ENCODE measurements at regions not wholly inside any gene's neighbourhood (a gene's known extent, or its start where the extent isn't known, plus 50 kb on each side); places are given as distances from the start of the nearest gene placed in this dataset.

DNA sequence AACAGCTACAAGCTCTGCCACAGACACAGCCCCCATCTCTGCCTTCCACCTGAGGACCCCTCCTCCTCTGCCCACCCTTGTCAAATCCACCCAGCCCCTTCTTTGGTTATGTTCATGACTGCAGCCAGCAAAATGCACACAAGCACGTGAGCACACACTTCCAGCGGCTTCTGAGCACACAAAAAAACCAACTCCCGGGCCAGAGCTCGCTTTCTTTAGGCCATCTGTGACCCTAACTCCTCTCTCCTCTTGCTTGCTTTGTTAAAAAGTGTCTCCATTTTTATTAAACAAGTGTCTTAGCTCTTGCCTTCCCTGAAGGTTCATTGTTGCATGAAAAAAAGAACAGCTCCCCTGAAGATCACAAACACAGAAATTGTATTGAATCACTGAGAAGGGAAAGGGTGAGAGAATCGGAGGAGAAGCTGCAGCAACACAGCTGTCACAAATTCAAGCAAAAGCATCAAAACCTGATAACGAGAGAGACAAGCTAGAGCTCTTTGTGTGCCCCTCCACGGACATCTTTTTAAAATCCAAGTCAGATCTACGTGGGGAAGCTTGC, 142.1 kb downstream of the CD83 start:
- Histone ChIP-seq H3K9ac (ENCODE audit: low read length) (no peak overlapping the region), H3K4me3 (ENCODE audit: low read length) (no peak overlapping the region), H3K27ac (ENCODE audit: low read length) (no peak overlapping the region), H3K4me1 (ENCODE audit: control insufficient read depth, low read depth, low read length) (peaks cover 16% of the 10 kb centered on the region), H3K9me3 (ENCODE audit: control insufficient read depth, low read depth, low read length) (peaks cover 11% of the 10 kb centered on the region), H3K27me3 (ENCODE audit: control insufficient read depth, insufficient read depth, low read length) (no peaks in the 10 kb centered on the region), H3K36me3 (ENCODE audit: control insufficient read depth, low read depth, low read length) (no peaks in the 10 kb centered on the region)

- H3K27me3 ChIP-seq (ENCODE audit: control insufficient read depth, insufficient read depth, low read length), result no peaks in the 10 kb centered on the region
- no peak overlapping the region for H3K4me3 ChIP-seq (ENCODE audit: low read length)
- H3K9me3 ChIP-seq (ENCODE audit: control insufficient read depth, low read depth, low read length), result peaks cover 11% of the 10 kb centered on the region
- H3K36me3 ChIP-seq (ENCODE audit: control insufficient read depth, low read depth, low read length), result no peaks in the 10 kb centered on the region
- H3K9ac ChIP-seq (ENCODE audit: low read length), result no peak overlapping the region
- no peak overlapping the region for H3K27ac ChIP-seq (ENCODE audit: low read length)
- H3K4me1 ChIP-seq (ENCODE audit: control insufficient read depth, low read depth, low read length), result peaks cover 16% of the 10 kb centered on the region
These were observed 143.3 kb downstream of the CD83 start for GRCh38 chr6:14260839-14261238.

GRCh38 chr6:14263881-14264424, 146.4 kb downstream of the CD83 start:
- H3K4me3 ChIP-seq (ENCODE audit: low read length), result no peak overlapping the region
- H3K4me1 ChIP-seq (ENCODE audit: control insufficient read depth, low read depth, low read length), result peaks cover 5% of the 10 kb centered on the region
- H3K9me3 ChIP-seq (ENCODE audit: control insufficient read depth, low read depth, low read length), result peaks cover 11% of the 10 kb centered on the region

DNA sequence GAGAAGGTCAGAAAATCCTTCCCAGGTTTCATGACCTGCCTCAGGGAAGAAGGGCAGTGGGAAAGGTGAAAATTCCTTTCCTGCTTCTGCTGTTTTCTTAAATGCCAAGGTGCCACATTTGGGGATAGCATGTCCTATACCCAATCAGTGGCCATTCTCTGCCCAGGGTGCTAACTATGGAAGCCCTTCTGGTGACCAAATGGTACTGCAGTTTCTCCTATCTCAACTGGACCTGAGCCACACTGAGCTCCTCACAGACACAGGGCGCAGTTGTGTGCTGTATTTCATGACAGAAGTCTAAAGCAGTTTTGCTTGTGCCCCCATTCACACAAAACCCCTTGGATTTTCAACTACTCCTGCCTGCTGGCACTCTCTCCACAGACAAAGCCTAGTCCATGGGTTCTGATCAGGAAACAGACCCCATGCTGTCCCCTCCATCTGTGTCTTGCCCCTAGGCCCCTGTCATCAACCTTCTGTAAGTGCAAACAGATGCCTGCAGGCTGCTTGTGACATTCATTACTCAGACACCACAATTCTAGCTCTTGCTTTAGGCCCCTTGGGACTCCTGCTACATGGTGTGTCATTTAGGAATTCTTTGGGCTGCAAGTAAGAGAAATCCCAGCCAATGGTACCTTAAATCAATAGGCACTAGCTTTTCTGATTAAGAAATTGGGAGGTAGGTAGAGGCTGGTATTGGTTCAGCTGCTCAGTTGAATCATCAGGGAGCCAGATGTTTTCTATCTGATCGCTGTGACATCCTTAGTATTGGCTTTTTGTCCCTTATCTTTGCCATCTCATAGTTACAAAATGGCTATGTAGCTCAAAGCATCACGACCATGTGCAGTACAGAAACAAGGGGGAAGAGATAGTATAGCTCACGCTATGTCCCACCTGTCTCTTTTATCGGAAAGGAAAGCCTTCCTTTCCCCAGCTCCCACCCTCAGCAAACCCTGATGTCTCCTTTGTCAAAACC, 147.8 kb downstream of the CD83 start:
- no peak overlapping the region for H3K4me3 ChIP-seq (ENCODE audit: low read length)
- H3K36me3 ChIP-seq (ENCODE audit: control insufficient read depth, low read depth, low read length), result no peaks in the 10 kb centered on the region
- no peak overlapping the region for H3K9ac ChIP-seq (ENCODE audit: low read length)
- no peak overlapping the region for H3K27ac ChIP-seq (ENCODE audit: low read length)
- H3K9me3 ChIP-seq (ENCODE audit: control insufficient read depth, low read depth, low read length), result peaks cover 11% of the 10 kb centered on the region
- H3K4me1 ChIP-seq (ENCODE audit: control insufficient read depth, low read depth, low read length), result no peaks in the 10 kb centered on the region
- no peaks in the 10 kb centered on the region for H3K27me3 ChIP-seq (ENCODE audit: control insufficient read depth, insufficient read depth, low read length)

More at GRCh38 chr6:14263881-14264424, 146.4 kb downstream of the CD83 start:
- Histone ChIP-seq H3K36me3 (ENCODE audit: control insufficient read depth, low read depth, low read length) (no peaks in the 10 kb centered on the region), H3K27me3 (ENCODE audit: control insufficient read depth, insufficient read depth, low read length) (no peaks in the 10 kb centered on the region), H3K9ac (ENCODE audit: low read length) (no peak overlapping the region), H3K27ac (ENCODE audit: low read length) (no peak overlapping the region)

GRCh38 chr6:14266266-14266665, 148.7 kb downstream of the CD83 start:
- H3K9me3 ChIP-seq (ENCODE audit: control insufficient read depth, low read depth, low read length), result peaks cover 11% of the 10 kb centered on the region

GRCh38 chr6:14267885-14268660, 150.5 kb downstream of the CD83 start:
- H3K4me3 ChIP-seq (ENCODE audit: low read length), result no peak overlapping the region
- H3K9me3 ChIP-seq (ENCODE audit: control insufficient read depth, low read depth, low read length), result peaks cover 11% of the 10 kb centered on the region
- H3K36me3 ChIP-seq (ENCODE audit: control insufficient read depth, low read depth, low read length), result no peaks in the 10 kb centered on the region
- H3K27me3 ChIP-seq (ENCODE audit: control insufficient read depth, insufficient read depth, low read length), result no peaks in the 10 kb centered on the region
- no peak overlapping the region for H3K9ac ChIP-seq (ENCODE audit: low read length)
- H3K27ac ChIP-seq (ENCODE audit: low read length), result no peak overlapping the region
- H3K4me1 ChIP-seq (ENCODE audit: control insufficient read depth, low read depth, low read length), result peaks cover 5% of the 10 kb centered on the region

More at GRCh38 chr6:14266266-14266665, 148.7 kb downstream of the CD83 start:
- Histone ChIP-seq H3K4me1 (ENCODE audit: control insufficient read depth, low read depth, low read length) (no peaks in the 10 kb centered on the region), H3K36me3 (ENCODE audit: control insufficient read depth, low read depth, low read length) (no peaks in the 10 kb centered on the region), H3K9ac (ENCODE audit: low read length) (no peak overlapping the region), H3K27ac (ENCODE audit: low read length) (no peak overlapping the region), H3K4me3 (ENCODE audit: low read length) (no peak overlapping the region), H3K27me3 (ENCODE audit: control insufficient read depth, insufficient read depth, low read length) (no peaks in the 10 kb centered on the region)

GRCh38 chr6:14269436-14269835, 151.9 kb downstream of the CD83 start:
- no peak overlapping the region for H3K9ac ChIP-seq (ENCODE audit: low read length)
- no peak overlapping the region for H3K27ac ChIP-seq (ENCODE audit: low read length)

GRCh38 chr6:14270142-14270893, 152.7 kb downstream of the CD83 start:
- Histone ChIP-seq H3K27ac (ENCODE audit: low read length) (no peak overlapping the region), H3K9me3 (ENCODE audit: control insufficient read depth, low read depth, low read length) (no peaks in the 10 kb centered on the region), H3K36me3 (ENCODE audit: control insufficient read depth, low read depth, low read length) (no peaks in the 10 kb centered on the region), H3K9ac (ENCODE audit: low read length) (no peak overlapping the region), H3K4me3 (ENCODE audit: low read length) (no peak overlapping the region), H3K4me1 (ENCODE audit: control insufficient read depth, low read depth, low read length) (peaks cover 15% of the 10 kb centered on the region), H3K27me3 (ENCODE audit: control insufficient read depth, insufficient read depth, low read length) (peaks cover 9% of the 10 kb centered on the region)

More at GRCh38 chr6:14269436-14269835, 151.9 kb downstream of the CD83 start:
- H3K27me3 ChIP-seq (ENCODE audit: control insufficient read depth, insufficient read depth, low read length), result peaks cover 7% of the 10 kb centered on the region
- H3K9me3 ChIP-seq (ENCODE audit: control insufficient read depth, low read depth, low read length), result peaks cover under 1% of the 10 kb centered on the region
- no peaks in the 10 kb centered on the region for H3K36me3 ChIP-seq (ENCODE audit: control insufficient read depth, low read depth, low read length)
- H3K4me3 ChIP-seq (ENCODE audit: low read length), result no peak overlapping the region
- H3K4me1 ChIP-seq (ENCODE audit: control insufficient read depth, low read depth, low read length), result peaks cover 15% of the 10 kb centered on the region

DNA sequence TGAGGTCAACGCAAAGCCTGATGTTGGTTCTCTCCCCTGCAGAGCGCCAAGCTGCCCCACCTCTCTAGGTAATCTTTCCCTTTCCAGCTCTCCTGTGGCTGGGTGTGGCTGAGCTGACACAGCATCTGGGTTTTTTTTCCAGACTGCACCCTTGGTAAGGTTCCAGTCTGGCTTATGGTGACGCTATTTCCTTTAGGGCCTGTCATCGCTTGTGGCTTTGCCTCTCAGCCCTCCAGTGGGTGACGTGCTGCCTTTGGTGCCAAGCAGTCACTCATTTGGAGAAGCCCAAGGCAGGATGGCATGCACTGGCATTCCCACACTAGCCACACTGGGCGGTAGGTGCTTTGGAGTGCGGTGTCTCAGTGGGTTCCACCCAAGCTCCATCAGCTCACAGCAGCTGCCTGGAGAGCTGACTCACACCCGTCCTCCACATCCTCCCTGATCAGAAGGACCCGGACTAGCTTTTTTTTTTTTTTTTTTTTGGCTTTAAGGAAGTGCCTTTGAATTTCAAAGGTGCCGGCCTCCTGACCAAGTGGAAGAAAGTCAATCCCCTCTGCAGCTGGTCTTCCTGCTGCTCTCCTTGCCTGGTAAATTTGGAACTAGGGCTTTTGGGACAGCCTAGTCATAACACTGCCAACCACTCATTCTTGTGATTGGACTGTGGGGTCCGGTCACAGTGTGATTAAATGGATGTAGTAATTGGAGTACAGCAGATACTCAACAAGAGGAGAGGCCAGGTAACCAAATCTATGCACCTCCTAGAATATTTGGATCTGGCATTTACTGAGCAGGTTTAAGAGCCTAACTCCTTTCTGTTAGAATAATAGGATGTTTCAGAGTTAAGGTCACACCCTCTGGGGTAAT, 153.6 kb downstream of the CD83 start:
- Histone ChIP-seq H3K9ac (ENCODE audit: low read length) (no peak overlapping the region), H3K27ac (ENCODE audit: low read length) (no peak overlapping the region), H3K27me3 (ENCODE audit: control insufficient read depth, insufficient read depth, low read length) (peaks cover 9% of the 10 kb centered on the region), H3K4me1 (ENCODE audit: control insufficient read depth, low read depth, low read length) (peaks cover 15% of the 10 kb centered on the region), H3K36me3 (ENCODE audit: control insufficient read depth, low read depth, low read length) (no peaks in the 10 kb centered on the region), H3K4me3 (ENCODE audit: low read length) (no peak overlapping the region), H3K9me3 (ENCODE audit: control insufficient read depth, low read depth, low read length) (no peaks in the 10 kb centered on the region)

Measured in iPS-18a (cell line).